Memory B cell (primary cell): ENCODE measurements at regions not wholly inside any gene's neighbourhood (a gene's known extent, or its start where the extent isn't known, plus 50 kb on each side); places are given as distances from the start of the nearest gene placed in this dataset.
"Not testable (repeated sequence)": the region's sequence is repeated elsewhere in the genome, so short reads cannot be mapped to it uniquely, and the experiment has no call there.

ENCODE experiments used
- ATAC-seq: fragments of 150-1000 bp; cut with Tn5 transposase; 2 replicates; pipeline ENCODE4 v1.10.0; 2021; ENCODE audit warnings: low read depth, mild to moderate bottlenecking, moderate library complexity
- DNase-seq, 2 donors: peaks; one replicate each; pipeline ENCODE4 v3.0.0; 2022; ENCODE audit warnings: low spot score in 2 of 2
- H3K27ac Mint-ChIP-seq: one replicate; pipeline ENCODE4 v1.8.0; 2022; ENCODE audit warnings: mild to moderate bottlenecking, moderate library complexity, mixed read lengths
- H3K27me3 Mint-ChIP-seq: one replicate; pipeline ENCODE4 v1.8.0; 2022; ENCODE audit warnings: mixed read lengths
- H3K36me3 Mint-ChIP-seq: one replicate; pipeline ENCODE4 v1.8.0; 2022; ENCODE audit warnings: mild to moderate bottlenecking, mixed read lengths
- H3K4me1 Mint-ChIP-seq: one replicate; pipeline ENCODE4 v1.8.0; 2022; ENCODE audit warnings: mixed read lengths
- H3K4me3 Mint-ChIP-seq: one replicate; pipeline ENCODE4 v1.8.0; 2022; ENCODE audit warnings: mild to moderate bottlenecking, moderate library complexity, mixed read lengths
- H3K9me3 Mint-ChIP-seq: one replicate; pipeline ENCODE4 v1.8.0; 2022; ENCODE audit warnings: mixed read lengths

- H3K9me3 Mint-ChIP-seq, H3K27me3 Mint-ChIP-seq, ATAC-seq, H3K36me3 Mint-ChIP-seq, H3K27ac Mint-ChIP-seq, DNase-seq, H3K4me1 Mint-ChIP-seq, H3K4me3 Mint-ChIP-seq: not testable (repeated sequence)
Observed at GRCh38 chr9:79500196-79500864, 71.4 kb upstream of the TLE4 start.

GRCh38 chr9:79501546-79501945, 70.2 kb upstream of the TLE4 start:
- Mint-ChIP-seq H3K27me3 (peaks cover 9% of the 10 kb centered on the region), H3K4me3 (no peak overlapping the region), H3K27ac (no peak overlapping the region), H3K36me3 (peaks cover 1% of the 10 kb centered on the region), H3K9me3 (peaks cover 3% of the 10 kb centered on the region), H3K4me1 (no peaks in the 10 kb centered on the region)
- DNase-seq = no peak
- no peak for ATAC-seq

DNA sequence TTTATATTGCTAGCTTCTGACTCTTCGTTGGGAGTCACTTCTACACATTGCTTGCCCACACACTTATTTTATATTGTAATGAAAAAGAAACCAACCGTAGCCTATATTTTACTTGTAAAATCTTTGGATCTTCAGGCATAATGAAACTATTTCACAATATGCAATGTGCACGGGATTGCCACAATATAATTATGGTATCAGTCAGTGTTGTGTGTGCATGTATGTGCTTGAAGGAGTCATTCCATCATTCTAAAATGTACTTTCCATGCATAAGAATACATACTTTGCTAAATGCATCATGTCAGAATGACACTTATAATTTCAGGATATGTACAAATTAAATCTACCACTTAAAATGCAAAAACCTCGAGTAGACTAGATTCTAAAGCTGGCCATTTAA, 64.0 kb upstream of the TLE4 start:
- ATAC-seq = no peak
- Mint-ChIP-seq H3K9me3 (no peaks in the 10 kb centered on the region), H3K27me3 (peaks cover 5% of the 10 kb centered on the region), H3K27ac (no peak overlapping the region), H3K4me3 (no peak overlapping the region), H3K4me1 (no peaks in the 10 kb centered on the region), H3K36me3 (no peaks in the 10 kb centered on the region)
- DNase-seq = no peak

- ATAC-seq = no peak
- no peak for DNase-seq
- no peaks in the 10 kb centered on the region for H3K36me3 Mint-ChIP-seq
Observed at GRCh38 chr9:79512251-79512650, 59.5 kb upstream of the TLE4 start.

More at GRCh38 chr9:79512251-79512650, 59.5 kb upstream of the TLE4 start:
- Mint-ChIP-seq H3K4me3 (no peak overlapping the region), H3K4me1 (no peaks in the 10 kb centered on the region), H3K27ac (no peak overlapping the region), H3K27me3 (no peaks in the 10 kb centered on the region), H3K9me3 (no peaks in the 10 kb centered on the region)
